Mesothelial cell of epicardium (in vitro differentiated cells): ENCODE measurements at regions not wholly inside any gene's neighbourhood (a gene's known extent, or its start where the extent isn't known, plus 50 kb on each side); places are given as distances from the start of the nearest gene placed in this dataset.
A peak's percentile ranks its signal among the peaks of the same experiment; 100 is the strongest.

Experiments used
- DNase-seq, 2 experiments: peaks; one replicate each; pipeline ENCODE4 v3.0.0; 2021; ENCODE audit warnings: low spot score in 2 of 2; ENCODE audit not compliant: unreplicated experiment in 2 of 2
- H3K27ac Mint-ChIP-seq: 2 replicates; pipeline ENCODE4 v1.8.0; 2021; ENCODE audit warnings: mixed read lengths
- H3K27me3 Mint-ChIP-seq: 2 replicates; pipeline ENCODE4 v1.8.0; 2021; ENCODE audit warnings: low read depth, mixed read lengths
- H3K36me3 Mint-ChIP-seq: 2 replicates; pipeline ENCODE4 v1.8.0; 2021; ENCODE audit warnings: mixed read lengths
- H3K4me1 Mint-ChIP-seq: 2 replicates; pipeline ENCODE4 v1.8.0; 2021; ENCODE audit warnings: mixed read lengths
- H3K4me3 Mint-ChIP-seq: 2 replicates; pipeline ENCODE4 v1.8.0; 2021; ENCODE audit warnings: mild to moderate bottlenecking, moderate library complexity, mixed read lengths
- H3K9me3 Mint-ChIP-seq: 2 replicates; pipeline ENCODE4 v1.8.0; 2021; ENCODE audit warnings: mixed read lengths
- CTCF ChIP-seq: fragments of 200-600 bp; sonication (generic); IDR thresholded peaks from one replicate; pipeline ENCODE4 v1.5.0; 2021; ENCODE audit warnings: antibody characterized with exemption; ENCODE audit not compliant: unreplicated experiment

GRCh38 chr1:30123896-30124295 is 599.5 kb downstream of the MATN1 start:
- no peak overlapping the region for H3K27ac Mint-ChIP-seq
- H3K4me3 Mint-ChIP-seq = no peak overlapping the region
- H3K27me3 Mint-ChIP-seq = peaks cover 78% of the 10 kb centered on the region
- DNase-seq = no peak
- H3K36me3 Mint-ChIP-seq = no peaks in the 10 kb centered on the region
- H3K4me1 Mint-ChIP-seq = peaks cover 7% of the 10 kb centered on the region
- TF ChIP-seq CTCF = no peak
- no peaks in the 10 kb centered on the region for H3K9me3 Mint-ChIP-seq

DNA sequence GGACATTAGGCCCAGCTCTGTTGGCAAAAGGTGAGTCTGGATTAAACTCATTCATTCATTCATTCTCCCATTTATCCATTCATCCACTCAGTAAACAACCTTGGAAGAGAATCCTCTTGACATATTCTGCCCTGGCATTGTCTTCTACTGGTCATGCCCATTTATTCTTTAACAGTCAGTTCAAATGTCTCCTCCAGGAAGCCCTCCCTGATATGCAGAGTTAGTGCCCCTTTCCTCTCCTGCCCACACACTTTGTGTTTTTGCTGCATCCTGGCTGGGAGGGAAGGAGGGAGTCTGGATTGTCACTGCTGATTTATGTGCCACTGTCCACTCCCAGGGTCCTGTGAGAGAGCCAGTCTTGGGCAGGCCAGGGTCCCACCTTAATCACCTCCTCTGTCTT is 600.3 kb downstream of the MATN1 start:
- Mint-ChIP-seq H3K9me3 (no peaks in the 10 kb centered on the region), H3K36me3 (no peaks in the 10 kb centered on the region), H3K4me3 (no peak overlapping the region), H3K27ac (no peak overlapping the region), H3K27me3 (peaks cover 78% of the 10 kb centered on the region), H3K4me1 (peaks cover 7% of the 10 kb centered on the region)
- no peak for TF ChIP-seq CTCF
- no peak for DNase-seq

GRCh38 chr1:30120245-30121000 is 603.0 kb downstream of the MATN1 start:
- Mint-ChIP-seq H3K4me1 (no peaks in the 10 kb centered on the region), H3K36me3 (no peaks in the 10 kb centered on the region), H3K27ac (no peak overlapping the region), H3K27me3 (peaks cover 77% of the 10 kb centered on the region), H3K9me3 (no peaks in the 10 kb centered on the region), H3K4me3 (no peak overlapping the region)
- no peak for DNase-seq
- TF ChIP-seq CTCF = no peak

GRCh38 chr1:30117685-30118084 is 605.7 kb downstream of the MATN1 start:
- Mint-ChIP-seq H3K36me3 (no peaks in the 10 kb centered on the region), H3K4me3 (no peak overlapping the region), H3K9me3 (no peaks in the 10 kb centered on the region), H3K27ac (no peak overlapping the region), H3K4me1 (no peaks in the 10 kb centered on the region), H3K27me3 (peaks cover 78% of the 10 kb centered on the region)
- no peak for TF ChIP-seq CTCF
- no peak for DNase-seq

- Mint-ChIP-seq H3K4me3 (no peak overlapping the region), H3K9me3 (no peaks in the 10 kb centered on the region), H3K36me3 (no peaks in the 10 kb centered on the region), H3K27me3 (peaks cover 80% of the 10 kb centered on the region), H3K4me1 (no peaks in the 10 kb centered on the region), H3K27ac (no peak overlapping the region)
- TF ChIP-seq CTCF = peak; percentile 36
- DNase-seq = peak in 1 of 2 experiments; percentile 68
Measured at GRCh38 chr1:30111431-30111830, 612.0 kb downstream of the MATN1 start.
